ENCODE measurements at regions not wholly inside any gene's neighbourhood (a gene's known extent, or its start where the extent isn't known, plus 50 kb on each side); places are given as distances from the start of the nearest gene placed in this dataset.

- no peaks in the 10 kb centered on the region for H3K27me3 ChIP-seq (ENCODE audit: control insufficient read depth, insufficient read depth, low read length)
- DNase-seq (ENCODE audit: low read depth): no peak
- no peak overlapping the region for H3K4me3 ChIP-seq (ENCODE audit: low read depth, low read length)
- H3K36me3 ChIP-seq (ENCODE audit: control insufficient read depth, insufficient read depth, low read length): no peaks in the 10 kb centered on the region
- no peak for TF ChIP-seq CTCF (IDR thresholded peaks at IDR 0.05; ENCODE audit: insufficient read depth, low read length, poor library complexity, severe bottlenecking)
These were observed 254.9 kb upstream of the SMC2 start for GRCh38 chr9:103839197-103839596.

DNA sequence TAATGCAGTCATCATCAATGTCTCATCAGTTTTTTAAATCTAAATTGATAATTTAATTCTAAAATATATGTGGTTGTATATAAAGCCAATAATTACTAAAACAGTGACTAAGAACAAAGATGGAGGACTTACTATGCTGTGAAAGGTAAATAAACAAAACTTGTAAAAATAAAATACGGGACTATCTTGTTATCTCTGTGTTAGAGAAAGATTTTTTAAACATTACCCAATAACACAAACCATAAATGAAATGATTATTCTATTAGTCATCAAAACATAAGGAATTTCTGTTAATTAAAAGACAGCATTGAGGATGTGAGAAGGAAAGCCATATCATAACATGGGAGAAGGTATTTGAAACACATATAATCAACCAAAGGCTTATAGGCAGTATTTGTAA is 226.2 kb upstream of the SMC2 start:
- H3K4me3 ChIP-seq (ENCODE audit: low read depth, low read length): no peak overlapping the region
- no peak for TF ChIP-seq CTCF (IDR thresholded peaks at IDR 0.05; ENCODE audit: insufficient read depth, low read length, poor library complexity, severe bottlenecking)
- no peaks in the 10 kb centered on the region for H3K36me3 ChIP-seq (ENCODE audit: control insufficient read depth, insufficient read depth, low read length)
- no peak for DNase-seq (ENCODE audit: low read depth)
- no peaks in the 10 kb centered on the region for H3K27me3 ChIP-seq (ENCODE audit: control insufficient read depth, insufficient read depth, low read length)

GRCh38 chr9:103872811-103873210 is 221.3 kb upstream of the SMC2 start:
- DNase-seq (ENCODE audit: low read depth): no peak
- Histone ChIP-seq H3K36me3 (ENCODE audit: control insufficient read depth, insufficient read depth, low read length) (no peaks in the 10 kb centered on the region), H3K27me3 (ENCODE audit: control insufficient read depth, insufficient read depth, low read length) (no peaks in the 10 kb centered on the region), H3K4me3 (ENCODE audit: low read depth, low read length) (no peak overlapping the region)
- TF ChIP-seq CTCF (IDR thresholded peaks at IDR 0.05; ENCODE audit: insufficient read depth, low read length, poor library complexity, severe bottlenecking): no peak

- no peak for DNase-seq (ENCODE audit: low read depth)
- H3K4me3 ChIP-seq (ENCODE audit: low read depth, low read length): no peak overlapping the region
- no peak for TF ChIP-seq CTCF (IDR thresholded peaks at IDR 0.05; ENCODE audit: insufficient read depth, low read length, poor library complexity, severe bottlenecking)
- no peaks in the 10 kb centered on the region for H3K36me3 ChIP-seq (ENCODE audit: control insufficient read depth, insufficient read depth, low read length)
- no peaks in the 10 kb centered on the region for H3K27me3 ChIP-seq (ENCODE audit: control insufficient read depth, insufficient read depth, low read length)
These were observed 212.7 kb upstream of the SMC2 start for GRCh38 chr9:103881419-103881818.

GRCh38 chr9:103889989-103890388 is 204.1 kb upstream of the SMC2 start:
- Histone ChIP-seq H3K4me3 (ENCODE audit: low read depth, low read length) (no peak overlapping the region), H3K36me3 (ENCODE audit: control insufficient read depth, insufficient read depth, low read length) (no peaks in the 10 kb centered on the region), H3K27me3 (ENCODE audit: control insufficient read depth, insufficient read depth, low read length) (no peaks in the 10 kb centered on the region)
- DNase-seq (ENCODE audit: low read depth): no peak
- TF ChIP-seq CTCF (IDR thresholded peaks at IDR 0.05; ENCODE audit: insufficient read depth, low read length, poor library complexity, severe bottlenecking): no peak

- no peak for DNase-seq (ENCODE audit: low read depth)
- no peak for TF ChIP-seq CTCF (IDR thresholded peaks at IDR 0.05; ENCODE audit: insufficient read depth, low read length, poor library complexity, severe bottlenecking)
- Histone ChIP-seq H3K36me3 (ENCODE audit: control insufficient read depth, insufficient read depth, low read length) (no peaks in the 10 kb centered on the region), H3K27me3 (ENCODE audit: control insufficient read depth, insufficient read depth, low read length) (no peaks in the 10 kb centered on the region), H3K4me3 (ENCODE audit: low read depth, low read length) (no peak overlapping the region)
These were observed 199.9 kb upstream of the SMC2 start for GRCh38 chr9:103894184-103894583.

All from kidney epithelial cell (primary cell).